ENCODE measurements at regions not wholly inside any gene's neighbourhood (a gene's known extent, or its start where the extent isn't known, plus 50 kb on each side); places are given as distances from the start of the nearest gene placed in this dataset.
A peak's percentile ranks its signal among the peaks of the same experiment; 100 is the strongest.
"Not testable (repeated sequence)": the region's sequence is repeated elsewhere in the genome, so short reads cannot be mapped to it uniquely, and the experiment has no call there.

DNA sequence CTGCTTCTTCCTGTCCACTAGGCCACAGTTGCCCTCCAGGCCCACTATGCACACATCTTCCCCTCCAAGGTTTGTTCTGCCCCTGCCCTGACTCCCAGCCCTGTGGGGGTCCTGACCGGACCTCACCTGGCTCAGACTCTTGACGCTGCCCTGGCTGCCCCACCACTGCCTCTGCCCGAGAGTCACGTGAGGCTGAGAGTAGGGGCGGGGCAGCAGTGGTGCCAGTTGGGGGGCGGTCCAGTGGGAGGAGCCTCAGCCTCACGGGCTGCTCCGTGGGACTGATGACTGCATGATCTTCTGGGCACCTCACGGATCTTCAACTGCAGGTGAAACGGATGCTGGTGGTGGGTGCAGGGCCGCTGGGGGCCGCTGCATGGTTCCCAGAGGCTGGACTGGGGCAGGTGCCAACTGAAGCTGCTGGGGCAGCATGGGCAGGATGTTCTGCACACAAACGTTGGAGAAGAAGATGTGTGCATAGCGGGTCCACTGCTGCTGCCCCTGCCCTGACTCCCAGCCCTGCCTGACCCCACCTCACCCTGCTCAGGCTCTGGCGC is 77.6 kb downstream of the HHIPL2 start:
- DNase-seq (ENCODE audit: low read depth in 2 of 2) = not testable (repeated sequence)

GRCh38 chr1:222466150-222466865 is 81.6 kb downstream of the HHIPL2 start:
- DNase-seq (ENCODE audit: low read depth in 2 of 2) = no peak

GRCh38 chr1:222465211-222466041 is 82.5 kb downstream of the HHIPL2 start:
- peak; percentile 56 for DNase-seq (ENCODE audit: low read depth in 2 of 2)

- DNase-seq (ENCODE audit: low read depth in 2 of 2) = peak; percentile 67
Observed at GRCh38 chr1:222464841-222465210, 83.1 kb downstream of the HHIPL2 start.

DNA sequence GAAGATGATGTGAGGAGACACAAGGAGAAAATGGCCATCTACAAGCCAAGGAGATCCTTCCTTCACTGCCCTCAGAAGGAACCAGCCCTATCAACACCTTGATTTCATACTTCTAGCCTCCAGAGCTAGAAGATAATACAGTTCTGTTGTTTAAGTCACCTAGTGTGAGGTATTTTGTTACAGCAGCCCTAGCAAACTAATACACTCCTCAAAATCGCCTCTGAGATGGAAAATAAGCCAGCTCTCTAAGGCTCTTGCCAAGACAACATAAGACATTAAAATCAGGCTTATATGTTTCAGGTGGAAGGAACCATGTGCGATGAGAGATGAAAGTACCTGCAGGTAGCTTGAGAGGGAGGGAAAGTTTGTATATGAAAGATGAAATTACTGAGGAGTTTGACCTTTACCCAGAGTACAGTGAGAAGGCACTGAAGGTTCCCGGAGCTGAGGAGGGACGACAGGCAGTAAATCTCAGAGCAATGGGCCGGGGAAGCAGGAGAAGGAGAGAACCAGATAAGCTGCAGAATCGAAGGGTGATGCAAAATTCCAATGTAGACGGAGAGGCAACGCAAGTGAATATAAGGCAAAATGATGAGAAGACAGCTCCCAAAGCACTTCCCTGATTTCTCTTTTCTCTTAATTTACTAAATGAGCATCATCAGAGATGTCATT is 84.7 kb downstream of the HHIPL2 start:
- DNase-seq (ENCODE audit: low read depth in 2 of 2) = no peak

GRCh38 chr1:222462601-222463000 is 85.3 kb downstream of the HHIPL2 start:
- no peak for DNase-seq (ENCODE audit: low read depth in 2 of 2)

DNA sequence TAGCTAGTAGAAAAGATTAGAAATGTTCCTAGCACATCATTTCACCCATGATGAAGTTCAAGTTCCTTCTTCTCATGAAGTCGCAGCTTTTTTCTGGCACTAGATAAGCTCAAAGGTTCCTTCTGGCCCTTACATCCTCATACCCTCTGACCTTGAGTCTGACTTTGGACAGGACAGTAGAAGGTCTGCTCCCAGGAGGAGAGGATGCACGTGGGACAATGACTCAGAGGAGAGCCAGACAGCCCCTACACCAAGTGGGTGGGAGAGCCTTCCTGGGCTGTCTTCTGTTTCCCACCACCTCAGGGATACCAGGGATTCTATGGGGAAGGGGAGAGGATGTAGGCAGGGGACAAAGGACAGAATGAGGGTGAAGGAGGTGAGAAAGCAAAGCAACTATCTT is 86.0 kb downstream of the HHIPL2 start:
- no peak for DNase-seq (ENCODE audit: low read depth in 2 of 2)

GRCh38 chr1:222459652-222460051 is 88.3 kb downstream of the HHIPL2 start:
- no peak for DNase-seq (ENCODE audit: low read depth in 2 of 2)

- DNase-seq (ENCODE audit: low read depth in 2 of 2) = no peak
Observed at GRCh38 chr1:222457513-222457912, 90.4 kb downstream of the HHIPL2 start.

DNA sequence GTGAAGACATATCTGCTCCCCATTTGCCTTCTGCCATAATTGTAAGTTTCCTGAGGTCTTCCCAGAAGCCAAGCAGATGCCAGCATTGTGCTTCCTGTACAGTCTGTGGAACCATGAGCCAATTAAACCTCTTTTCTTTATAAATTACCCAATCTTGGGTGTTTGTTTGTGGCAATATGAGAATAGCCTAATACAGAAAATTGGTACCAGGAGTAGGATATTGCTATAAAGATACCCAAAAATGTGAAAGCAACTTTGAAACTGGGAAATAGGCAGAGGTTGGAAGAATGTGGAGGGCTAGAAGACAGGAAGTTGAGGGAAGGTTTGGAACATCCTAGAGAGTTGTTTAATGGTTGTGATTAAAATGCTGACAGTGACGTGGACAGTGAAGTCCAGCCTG is 90.8 kb downstream of the HHIPL2 start:
- DNase-seq (ENCODE audit: low read depth in 2 of 2) = no peak

GRCh38 chr1:222455188-222455879 is 92.6 kb downstream of the HHIPL2 start:
- DNase-seq (ENCODE audit: low read depth in 2 of 2) = peak; percentile 73 to 80

- no peak for DNase-seq (ENCODE audit: low read depth in 2 of 2)
Observed at GRCh38 chr1:222454782-222455181, 93.1 kb downstream of the HHIPL2 start.

GRCh38 chr1:222454186-222454585 is 93.7 kb downstream of the HHIPL2 start:
- DNase-seq (ENCODE audit: low read depth in 2 of 2) = no peak

DNA sequence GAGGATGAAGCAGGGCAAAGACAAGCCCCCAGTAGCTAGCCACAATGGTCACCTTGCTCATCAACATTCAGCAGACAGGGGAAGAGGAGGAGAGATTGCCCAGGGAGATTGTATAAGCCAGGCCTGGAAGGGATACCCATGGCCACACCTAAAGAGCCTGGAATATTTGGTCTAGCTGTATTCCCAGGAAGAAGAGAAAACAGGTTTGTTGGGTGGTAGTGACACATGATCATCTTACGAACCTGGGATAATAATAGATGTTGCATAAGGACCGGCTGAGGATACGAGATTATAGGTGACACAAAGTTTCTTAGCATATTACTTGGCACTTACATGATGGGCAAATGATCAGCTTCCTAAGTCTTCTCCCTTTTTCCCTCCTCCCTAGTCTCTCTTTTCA is 95.9 kb downstream of the HHIPL2 start:
- no peak for DNase-seq (ENCODE audit: low read depth in 2 of 2)

DNA sequence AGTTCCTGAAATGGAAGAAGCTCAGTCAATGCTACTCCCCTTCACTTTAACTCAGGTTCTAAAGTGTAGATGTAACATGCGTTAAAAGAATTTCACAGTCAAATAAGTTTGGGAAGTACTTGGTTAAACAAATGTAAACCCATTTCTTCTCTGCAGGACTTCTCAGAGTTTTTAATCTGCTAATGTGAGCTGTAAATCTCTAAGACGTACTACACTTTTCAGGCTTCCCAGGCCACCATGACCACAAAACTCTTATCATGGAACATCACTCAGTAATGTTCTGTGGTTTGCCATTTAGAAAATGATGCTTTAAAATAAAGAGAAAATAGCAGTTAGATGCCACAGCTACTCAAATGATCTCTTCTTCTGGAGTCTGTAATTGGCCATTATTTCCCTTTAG is 104.3 kb downstream of the HHIPL2 start:
- DNase-seq (ENCODE audit: low read depth in 2 of 2) = no peak

- no peak for DNase-seq (ENCODE audit: low read depth in 2 of 2)
Observed at GRCh38 chr1:222441066-222441465, 106.8 kb downstream of the HHIPL2 start.

DNA sequence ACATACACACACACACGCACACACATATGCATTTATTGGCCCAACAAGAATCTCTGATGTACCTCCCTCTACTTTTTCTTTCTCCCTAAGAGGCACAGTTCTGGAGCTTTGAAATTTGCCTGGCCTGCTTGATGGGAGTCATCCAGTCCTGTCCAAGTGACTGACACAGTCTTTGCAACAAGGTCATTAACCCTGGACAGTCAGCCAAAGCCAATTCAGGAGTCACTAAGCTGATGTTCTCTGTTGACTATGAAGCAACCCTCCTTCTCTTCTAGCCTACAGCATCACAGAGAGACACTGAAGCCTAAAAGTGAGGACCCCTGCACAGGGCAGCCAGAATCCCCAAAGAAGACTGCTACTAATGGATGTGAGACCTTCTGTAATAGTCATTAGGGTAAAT is 123.1 kb downstream of the HHIPL2 start:
- DNase-seq (ENCODE audit: low read depth in 2 of 2) = no peak

- no peak for DNase-seq (ENCODE audit: low read depth in 2 of 2)
Observed at GRCh38 chr1:222421380-222421779, 126.5 kb downstream of the HHIPL2 start.

DNA sequence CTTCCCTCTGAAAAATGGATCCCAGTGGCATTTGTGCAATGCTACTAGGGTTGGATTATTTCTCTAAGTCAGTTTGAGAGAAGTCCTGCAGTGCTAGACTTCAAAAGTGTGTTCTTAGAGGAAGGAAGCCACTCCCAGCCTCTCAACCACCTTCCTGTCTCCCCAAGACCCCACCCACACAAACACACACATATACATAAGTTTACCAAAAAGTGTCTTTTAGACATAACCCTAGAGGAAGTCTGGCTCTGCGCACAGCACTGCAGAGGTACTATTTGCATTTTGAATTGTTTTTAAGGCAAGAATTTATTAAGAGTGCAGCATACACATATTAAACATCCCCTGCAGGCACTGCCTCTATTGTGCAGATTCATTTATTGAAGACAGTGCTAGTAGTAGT is 127.3 kb downstream of the HHIPL2 start:
- no peak for DNase-seq (ENCODE audit: low read depth in 2 of 2)

DNA sequence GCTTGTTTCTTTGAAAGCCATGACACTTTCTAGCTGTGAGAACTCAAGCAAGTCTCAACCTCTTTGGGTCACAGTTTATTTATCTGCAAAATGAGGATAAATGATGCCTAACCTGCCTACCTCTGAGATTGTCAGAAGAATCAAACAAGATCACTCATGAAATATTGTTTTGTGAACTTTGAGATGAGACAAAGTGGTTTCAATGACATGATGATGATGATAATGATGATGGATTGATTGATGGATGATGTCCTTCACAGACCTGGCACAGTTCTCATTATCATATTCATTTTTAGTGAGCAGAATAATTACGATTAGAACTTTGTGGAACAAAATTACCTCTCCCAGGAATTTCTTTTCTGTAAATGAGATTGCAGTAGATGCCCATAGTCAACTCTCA is 129.2 kb downstream of the HHIPL2 start:
- no peak for DNase-seq (ENCODE audit: low read depth in 2 of 2)

DNA sequence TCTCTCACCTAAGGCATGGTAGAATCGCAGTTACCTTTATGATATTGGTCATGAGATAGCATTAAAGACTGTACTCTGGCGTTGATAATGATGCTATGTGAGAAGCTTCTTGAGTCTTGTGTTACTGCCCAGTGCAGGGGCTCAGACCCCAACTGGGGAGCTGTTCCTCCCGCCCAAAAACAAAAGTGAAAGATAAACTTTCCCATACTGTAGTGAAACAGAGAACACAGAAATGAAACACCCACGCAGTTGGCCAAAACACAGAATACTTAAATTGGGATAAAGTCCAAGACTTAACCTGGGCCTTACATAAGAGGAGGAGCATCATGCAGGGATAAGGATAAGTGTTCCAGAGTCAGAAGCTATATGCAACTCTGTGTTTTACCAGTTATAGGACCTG is 130.6 kb downstream of the HHIPL2 start:
- no peak for DNase-seq (ENCODE audit: low read depth in 2 of 2)

Data from activated CD4-positive, alpha-beta T cell treated with anti-CD3 and anti-CD28 coated beads for 24 hours (primary cell).